Brain pericyte (primary cell): ENCODE measurements at regions not wholly inside any gene's neighbourhood (a gene's known extent, or its start where the extent isn't known, plus 50 kb on each side); places are given as distances from the start of the nearest gene placed in this dataset.

ENCODE experiments used
- DNase-seq: peaks from one replicate; pipeline ENCODE4 v3.0.0-alpha.2; 2012; ENCODE audit warnings: low read depth, low spot score

DNA sequence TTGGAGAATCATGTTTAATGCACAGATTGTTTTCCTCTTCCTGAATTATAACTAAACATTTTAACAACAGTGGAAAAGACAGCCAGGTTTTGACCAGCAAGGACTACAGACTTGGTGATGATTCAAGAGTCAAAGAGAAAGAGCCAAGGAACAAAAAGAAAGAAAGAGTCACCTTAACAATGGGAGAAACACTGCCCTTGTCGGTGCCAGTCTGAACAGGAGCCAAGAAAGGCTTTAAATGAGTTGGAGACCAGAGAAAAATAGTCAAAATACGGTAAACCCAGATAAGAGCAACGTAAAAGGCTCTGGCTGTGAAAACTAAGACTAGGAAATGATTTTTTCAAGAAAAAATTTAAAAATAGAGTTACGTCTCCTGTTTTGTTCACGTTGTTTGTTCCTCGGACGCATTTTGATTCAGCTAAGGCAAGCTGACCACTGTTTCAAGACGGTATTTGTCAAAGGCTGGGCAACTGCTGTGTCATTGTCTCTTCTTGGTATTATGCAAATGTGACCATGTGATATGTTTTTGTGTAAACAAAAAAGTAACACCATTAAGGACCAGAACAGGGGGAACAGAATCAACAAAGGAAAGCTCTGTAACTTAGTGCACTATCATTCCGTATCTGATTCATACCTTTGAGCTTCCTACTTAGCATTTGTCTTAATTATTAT lies 634.5 kb downstream of the LIG4 start:
- no peak for DNase-seq

DNA sequence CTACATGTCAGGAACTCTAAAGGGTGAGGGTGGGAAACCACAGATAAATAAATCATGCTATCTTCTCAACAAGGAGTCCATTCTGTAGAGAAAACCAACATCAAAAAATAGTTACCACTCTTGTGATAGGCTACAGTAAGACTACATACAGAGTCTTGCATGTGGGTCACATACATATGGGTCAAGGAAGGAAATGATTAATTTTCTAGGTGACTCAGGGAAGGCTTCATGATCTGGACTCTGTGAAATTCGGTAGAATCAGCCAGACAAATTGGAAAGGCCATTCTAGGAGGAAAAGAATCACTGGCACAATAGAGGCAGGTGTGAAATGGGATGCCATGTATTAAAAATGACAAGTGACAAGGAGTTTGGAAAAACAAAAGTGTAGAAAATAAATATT lies 638.9 kb downstream of the LIG4 start:
- DNase-seq: no peak

DNA sequence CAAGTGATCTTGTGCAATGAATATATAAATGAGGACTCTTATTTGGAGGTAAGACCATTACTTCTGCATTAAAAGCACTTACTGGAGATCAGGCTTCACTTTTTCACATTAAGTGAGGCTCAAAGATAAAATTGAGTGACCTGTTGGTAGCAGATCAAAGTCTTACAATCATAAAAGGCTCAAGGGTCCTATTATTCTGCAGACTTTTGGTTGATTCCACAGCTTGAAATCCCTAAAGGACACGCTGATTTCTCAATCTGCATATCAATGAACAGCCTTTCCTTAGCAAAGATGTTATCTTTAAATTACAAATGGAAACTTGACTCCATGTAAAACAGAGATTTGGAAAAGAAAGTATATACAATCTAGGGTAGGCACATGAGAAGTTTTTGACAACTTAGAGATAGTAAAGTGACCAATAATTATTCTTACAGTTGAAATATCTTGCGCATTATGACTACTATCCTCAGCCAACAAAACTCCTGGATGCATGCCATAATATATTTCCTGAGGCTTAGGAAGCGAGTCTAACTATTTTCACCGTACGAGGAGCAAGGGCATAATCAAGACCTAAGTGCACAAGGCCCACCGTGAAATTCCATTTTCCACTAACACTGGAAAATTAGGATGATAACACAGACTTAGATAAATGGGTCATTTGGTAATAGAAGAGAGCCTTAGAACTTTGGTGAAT lies 640.7 kb downstream of the LIG4 start:
- no peak for DNase-seq

DNA sequence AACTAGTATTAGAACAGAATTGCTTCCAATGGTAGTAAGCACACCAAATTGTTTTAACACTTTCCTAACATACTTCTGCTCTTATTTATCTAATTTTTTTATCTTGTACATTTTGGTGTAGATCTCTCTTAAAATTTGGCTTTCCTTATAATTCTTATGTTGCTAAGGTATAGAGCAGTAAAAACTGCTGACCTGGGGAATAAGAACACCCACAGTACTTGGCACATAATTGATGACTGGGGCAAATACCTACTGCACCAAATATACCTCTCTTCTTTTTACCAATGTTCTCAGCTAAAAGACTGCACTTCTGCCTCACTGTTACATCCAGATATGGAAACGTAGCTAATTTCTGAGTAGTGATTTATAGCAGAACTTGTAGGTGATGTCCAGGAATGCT lies 642.2 kb downstream of the LIG4 start:
- DNase-seq: no peak

DNA sequence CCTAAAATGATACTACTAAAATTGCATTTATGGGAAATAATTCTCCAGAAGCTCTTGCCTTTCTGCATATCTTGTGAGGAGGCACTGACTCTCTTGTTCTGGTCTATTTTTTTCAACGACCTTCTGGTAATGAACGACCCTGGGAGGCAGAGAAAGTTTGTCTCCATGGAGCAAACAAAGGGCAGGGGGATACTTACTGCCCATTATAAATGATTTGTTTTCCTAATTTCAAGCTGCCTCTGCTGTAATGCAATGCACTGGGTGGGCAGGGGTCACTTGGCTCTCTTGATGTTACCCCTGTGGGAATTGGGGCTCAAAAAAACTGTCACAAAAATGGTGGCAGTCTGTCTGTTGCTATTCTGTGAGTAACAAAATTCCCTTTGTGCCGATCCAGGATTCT lies 643.2 kb downstream of the LIG4 start:
- DNase-seq: no peak

DNA sequence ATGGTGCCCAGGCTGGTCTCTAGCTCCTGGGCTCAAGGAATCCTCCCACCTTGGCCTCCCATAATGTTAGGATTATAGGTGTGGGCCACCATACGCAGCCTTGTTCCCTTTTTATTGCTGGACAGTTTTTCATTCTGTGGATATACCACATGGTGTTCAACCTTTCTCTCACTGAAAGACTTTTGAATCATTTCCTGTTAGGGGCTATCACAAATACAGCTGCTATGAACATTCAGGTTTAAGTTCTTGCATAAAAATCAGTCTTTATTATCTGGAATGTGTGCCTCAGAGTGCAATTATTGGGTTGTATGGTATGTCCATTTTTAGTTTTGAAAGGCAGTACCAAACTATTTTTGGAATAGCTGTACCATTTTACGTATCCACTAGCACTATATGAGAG lies 647.2 kb downstream of the LIG4 start:
- no peak for DNase-seq

DNA sequence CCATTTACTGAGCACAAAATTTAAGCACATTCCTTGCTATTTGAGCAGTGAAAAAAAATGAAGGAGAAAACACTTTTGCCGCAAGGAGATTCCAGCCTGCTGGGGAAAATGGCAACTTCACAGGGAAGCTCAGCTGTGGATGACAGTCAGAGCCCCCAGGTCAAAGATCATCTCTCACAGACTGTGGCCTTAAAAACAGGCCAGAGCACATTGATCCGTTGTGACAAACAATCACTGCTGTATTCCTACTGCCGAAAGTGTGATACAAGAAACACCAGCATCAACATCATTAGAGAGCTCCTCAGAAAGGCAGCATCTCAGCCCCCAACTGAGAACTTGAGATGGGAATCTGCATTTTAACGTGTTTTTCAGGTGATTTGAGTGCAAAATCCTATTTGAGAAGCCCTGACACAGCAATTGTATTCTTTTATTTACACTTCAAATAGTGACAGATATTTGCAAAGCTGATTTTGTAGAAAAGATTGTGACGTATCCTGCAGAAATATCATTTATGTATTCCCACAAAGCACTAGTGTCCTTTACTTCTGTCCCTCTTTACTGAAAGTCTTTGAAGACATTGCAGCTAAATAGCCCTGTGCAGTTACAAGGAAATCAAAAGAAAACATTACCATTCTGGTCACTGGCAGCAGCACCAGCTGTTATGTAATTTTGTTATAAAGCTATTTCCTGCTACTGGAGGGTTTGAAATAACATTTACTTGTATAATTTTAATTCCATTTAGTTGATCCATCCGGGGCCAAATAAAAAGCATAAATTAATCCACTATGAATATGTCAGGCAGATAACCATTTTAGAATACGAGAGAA lies 652.0 kb downstream of the LIG4 start:
- DNase-seq: no peak

DNA sequence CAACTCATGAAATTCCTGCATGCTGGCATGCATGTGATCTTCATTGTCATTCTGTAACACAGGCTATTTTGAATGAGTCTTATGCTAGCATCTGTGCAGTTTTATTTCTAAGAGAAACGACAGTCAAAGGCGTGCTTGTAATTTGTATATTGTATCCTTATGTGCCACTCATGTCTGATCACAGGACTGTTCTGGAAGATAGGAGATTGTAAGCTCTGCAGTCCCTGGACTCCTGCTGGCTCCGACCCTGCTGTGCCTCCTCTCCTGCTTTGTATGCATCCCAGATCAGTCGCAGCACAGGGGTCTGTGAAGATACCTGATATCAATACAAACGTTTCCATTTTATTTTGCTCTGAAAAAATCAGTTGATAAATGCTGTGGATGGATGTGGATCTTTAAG lies 653.1 kb downstream of the LIG4 start:
- DNase-seq: no peak

DNA sequence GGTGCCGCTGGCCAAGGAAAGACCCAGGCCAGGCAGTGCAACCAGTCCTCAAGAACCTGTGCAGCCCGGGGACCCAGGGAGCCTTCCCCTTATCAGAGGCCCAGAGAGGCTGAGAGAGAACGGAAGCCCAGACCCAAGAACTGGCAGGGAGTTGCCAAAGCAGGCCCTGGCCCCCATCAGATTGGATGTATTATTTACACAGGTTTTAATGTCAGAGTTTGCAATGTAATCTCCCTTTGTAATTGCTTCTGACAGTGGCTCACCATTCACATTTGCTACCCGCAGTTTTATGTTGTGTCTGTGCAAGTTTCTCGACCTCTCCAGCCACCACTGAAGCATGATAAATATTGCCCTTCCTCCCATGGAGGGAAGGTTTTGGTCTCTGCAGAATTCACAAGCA lies 660.9 kb downstream of the LIG4 start:
- DNase-seq: no peak

DNA sequence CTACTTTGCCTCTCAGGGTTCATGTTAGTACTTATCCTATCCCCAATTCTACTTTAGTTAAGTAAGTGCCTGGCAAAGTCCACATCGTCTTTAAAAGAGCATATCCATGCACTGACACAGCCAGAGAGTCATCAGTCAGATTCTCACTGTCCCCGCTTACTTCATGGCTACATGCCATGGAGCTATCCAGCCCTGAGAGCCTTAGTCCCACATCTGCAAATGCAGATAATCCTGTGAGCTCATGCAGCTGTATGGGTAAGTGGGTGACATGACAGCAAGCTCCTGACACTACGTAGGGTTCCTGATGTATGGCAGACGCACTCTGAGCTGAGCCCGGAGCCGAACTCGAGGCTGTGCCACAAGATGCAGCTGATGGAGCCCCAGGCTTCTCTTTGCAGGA lies 661.5 kb downstream of the LIG4 start:
- DNase-seq: no peak

DNA sequence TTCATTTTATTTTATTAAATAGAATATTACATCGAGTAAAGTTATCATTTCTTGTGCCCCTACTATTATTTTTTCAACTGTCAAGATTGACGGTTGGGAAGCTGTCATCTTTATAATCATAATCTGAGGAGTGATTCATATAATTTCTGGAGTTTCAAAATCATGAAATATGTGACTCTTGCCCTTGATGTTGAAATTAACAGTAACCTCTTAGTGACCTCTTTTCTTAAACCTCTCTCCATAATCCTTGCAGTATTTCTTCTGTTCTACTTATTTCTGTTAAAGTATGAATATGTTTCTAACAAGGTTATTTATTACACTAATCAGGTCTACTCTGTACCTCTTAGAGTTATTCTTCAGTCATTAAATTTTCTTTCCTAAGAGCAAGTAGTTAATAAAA lies 663.8 kb downstream of the LIG4 start:
- DNase-seq: no peak

DNA sequence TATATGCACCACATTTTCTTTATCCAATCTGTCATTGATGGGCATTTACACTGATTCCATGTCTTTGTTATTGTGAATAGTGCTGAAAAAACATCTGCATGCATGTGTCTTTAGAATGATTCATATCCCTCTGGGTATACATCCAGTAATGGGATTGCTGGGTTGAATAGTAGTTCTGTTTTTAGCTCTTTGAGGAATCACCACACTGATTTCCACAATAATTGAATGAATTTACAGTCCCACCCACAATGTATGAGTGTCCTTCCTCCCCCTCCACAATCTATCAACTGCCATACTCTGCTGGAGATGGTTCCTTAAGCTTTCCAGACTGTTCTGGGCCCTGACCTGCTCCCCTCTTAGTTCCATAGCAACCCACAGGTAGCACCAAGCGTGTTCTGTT lies 667.0 kb downstream of the LIG4 start:
- DNase-seq: no peak

DNA sequence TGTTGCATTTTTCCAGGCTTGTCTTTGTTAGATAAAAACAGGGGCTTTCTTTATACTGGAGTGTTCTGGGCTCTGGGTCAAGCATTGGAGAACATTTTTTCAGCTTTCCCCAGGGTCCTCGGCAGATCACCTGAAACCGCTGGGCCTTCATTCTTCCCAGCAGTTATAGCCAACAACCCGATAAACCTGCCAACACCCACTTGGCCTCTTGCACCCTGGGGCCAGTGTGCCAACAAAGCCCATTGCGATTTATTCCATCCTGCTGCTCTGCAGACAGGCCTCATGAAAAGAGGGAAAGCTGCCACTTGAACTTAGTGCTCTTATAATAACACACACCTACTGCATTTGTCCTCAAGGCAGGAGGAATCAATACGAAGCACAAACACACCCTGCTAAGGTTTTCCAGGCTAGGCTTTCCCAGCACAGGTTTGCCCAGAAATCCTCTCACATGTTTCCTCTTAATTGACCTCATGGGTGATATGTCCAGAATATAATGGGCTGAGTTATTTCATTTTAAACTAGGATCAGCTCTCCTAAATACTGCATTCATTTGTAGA lies 669.3 kb downstream of the LIG4 start:
- DNase-seq: no peak

DNA sequence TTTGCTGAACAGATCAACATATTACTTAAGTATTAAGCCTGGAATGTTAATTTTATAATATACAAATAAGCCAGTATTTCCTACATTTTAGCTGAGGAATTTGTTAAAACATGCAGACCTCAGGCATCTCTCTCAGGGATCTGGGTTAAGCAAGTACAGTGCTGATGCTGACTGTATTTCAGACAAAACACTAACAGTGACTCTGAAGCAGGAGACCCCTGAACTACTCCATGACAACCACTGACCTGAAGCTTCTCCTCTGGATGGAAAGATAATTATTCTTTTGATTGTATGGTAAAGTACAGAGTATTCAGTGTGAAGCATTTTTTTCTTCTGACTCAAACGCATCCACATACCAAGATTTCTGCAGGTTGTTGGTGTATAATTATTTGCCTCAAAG lies 680.8 kb downstream of the LIG4 start:
- no peak for DNase-seq

DNA sequence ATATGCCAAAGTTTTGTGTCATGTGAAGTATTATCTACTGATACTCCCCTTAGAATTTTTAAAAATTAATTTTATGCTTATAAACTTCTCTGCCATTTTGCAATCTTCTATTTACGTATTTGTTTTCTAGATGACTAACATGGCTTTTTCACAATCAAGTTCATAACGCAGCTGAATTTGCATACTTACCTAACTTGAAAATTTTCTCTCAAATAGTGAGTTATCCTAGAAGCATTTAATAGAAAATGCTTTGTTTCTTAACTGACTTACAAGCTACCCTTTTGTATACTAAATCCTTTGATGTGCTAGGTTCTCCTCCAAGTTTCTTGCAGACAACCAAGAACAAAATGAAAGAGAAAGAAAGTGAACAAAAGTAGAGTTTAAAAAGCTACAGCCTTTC lies 683.5 kb downstream of the LIG4 start:
- DNase-seq: no peak

DNA sequence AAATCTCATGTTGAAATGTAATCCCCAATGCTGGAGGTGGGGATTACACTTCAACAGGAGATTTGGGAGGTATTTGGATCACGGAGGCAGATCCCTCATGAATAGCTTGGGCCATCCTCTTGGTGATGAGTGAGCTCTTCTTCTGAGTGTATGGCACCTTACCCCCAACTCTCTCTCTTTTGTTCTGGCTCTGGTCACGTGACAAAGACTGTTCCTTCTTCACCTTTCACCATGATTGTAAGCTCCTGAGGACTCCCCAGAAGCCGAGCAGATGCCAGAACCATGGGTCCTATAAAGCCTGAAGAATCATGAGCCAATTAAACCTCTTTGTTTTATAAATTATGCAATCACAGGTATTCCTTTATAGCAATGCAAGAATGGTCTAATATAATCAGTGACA lies 684.2 kb downstream of the LIG4 start:
- no peak for DNase-seq

DNA sequence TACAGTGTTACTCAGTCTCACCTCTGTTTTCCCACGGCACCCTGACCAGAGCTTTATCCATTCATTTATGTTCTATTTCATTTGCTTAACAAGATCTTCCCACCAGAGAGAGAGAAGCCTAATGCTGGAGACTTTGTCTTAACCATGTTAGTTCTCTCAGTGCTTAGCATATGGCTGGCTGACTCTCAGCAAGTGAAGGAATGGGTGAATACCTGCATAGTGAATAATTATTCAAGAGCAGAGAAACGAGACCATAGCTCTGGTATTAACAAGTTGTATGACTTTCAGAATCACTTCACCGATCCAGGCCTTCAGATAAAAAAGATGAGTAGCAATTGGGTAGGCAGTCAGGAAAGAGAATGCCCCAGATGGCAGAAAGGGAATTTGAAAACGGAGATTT lies 686.3 kb downstream of the LIG4 start:
- DNase-seq: no peak

DNA sequence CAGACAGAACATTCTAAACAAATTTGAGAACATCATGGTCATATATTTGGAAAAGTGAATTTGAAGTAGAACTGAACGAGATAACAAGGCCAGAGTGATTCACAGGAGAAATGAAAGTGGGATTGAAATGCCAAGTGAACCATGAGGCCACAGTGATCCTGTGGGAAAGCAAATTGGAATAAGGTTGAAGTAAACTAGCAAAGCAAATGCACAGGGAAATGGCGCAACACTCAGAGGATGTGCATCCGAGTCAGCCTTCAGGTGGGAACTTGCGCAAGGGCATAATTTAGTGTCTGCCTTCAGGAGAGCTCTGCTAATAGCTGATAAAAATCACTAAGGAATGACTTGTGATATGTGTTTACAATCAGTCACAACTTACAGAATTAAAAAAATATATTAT lies 696.6 kb downstream of the LIG4 start:
- no peak for DNase-seq

DNA sequence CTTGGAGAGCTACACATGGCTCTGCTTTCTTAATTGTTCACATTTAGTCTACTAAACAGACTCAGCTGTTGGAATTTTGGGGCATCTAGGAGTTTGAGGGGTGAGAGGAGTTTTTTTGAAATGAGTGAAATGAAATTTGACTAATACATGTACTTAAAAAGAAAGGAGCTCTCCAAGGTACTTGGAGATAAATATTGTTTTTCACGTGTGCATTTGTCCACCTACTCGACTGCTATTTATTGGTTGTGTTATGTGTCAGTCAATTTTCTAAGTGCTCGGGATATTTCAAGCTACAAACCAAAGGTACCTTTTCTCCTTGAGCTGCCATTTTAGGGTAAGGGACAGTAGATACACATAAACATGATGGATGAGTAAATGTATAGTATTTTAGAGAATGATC lies 697.0 kb downstream of the LIG4 start:
- DNase-seq: no peak

DNA sequence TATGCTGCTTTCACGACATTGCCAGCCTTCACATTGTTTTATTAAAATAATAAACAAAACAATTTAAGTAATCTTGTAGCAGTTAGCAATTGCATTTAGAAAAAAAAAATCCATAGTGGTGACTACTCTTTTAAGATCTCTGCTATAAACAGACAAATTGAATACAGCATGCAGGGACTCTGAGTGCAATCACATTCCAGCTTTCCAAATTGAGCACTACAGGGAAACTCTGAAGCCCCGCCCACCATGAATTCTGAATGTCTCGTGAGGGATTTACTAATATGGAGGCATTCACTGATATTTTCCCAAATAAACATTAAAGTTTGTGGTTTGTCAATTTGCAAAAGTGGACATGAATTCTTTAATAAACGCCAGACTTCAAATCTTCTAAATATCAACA lies 698.8 kb downstream of the LIG4 start:
- no peak for DNase-seq

DNA sequence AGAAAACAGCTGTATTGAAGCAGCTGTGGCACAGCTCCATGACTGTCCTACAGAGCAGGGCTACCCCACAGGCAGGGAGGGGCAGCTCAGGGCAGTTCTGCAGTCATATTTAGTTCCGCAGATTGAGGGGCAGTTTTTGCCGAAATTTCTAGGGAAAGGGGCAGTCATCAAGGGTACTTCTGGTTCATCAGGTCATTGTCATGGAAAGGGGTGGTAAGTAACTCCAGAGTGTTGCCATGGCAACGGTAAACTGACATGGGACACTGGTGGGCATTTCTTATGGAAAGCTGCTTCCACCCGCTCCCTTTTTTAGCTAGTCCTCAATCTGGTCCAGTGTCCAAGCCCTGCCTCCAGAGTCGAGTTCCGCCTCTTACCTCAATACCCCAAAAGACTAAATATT lies 702.8 kb downstream of the LIG4 start:
- no peak for DNase-seq

DNA sequence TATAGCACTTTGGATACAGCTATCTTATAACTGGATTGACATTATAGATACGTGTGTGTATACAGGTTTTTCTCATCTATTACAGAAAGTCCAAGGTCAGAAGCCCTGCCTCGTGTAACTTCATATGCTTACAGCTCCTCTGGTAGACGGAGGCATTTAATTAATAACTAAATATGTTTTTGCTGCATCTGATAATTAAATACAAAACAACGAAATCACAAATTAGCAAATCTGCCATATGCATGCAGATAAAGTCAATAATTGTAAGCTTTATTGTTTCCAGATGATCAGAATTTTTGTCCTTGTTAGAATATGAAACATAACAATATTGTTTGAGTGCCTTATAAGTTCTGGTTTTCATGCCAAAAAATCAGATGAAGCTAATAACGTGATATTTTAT lies 717.7 kb downstream of the LIG4 start:
- no peak for DNase-seq

DNA sequence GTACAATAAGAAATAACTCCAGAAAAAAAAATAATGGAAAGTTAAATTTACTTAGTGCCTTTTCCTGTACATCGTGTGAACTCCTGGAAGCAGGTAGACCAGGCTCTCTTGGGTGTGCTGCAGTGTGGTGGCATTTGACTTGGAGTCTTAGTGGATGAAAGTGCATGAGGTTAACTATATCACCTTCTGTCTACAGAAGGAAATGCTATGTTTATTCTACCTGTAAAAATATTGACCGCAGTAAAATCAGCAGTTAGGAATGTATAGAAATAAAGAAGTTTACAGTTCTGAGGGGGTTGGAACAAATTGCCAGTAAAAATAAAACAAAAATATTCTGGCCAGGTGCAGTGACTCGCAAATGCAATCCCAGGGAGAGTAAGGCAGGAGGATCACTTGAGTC lies 722.1 kb downstream of the LIG4 start:
- DNase-seq: no peak
